WTC11 (cell line): ENCODE measurements at regions not wholly inside any gene's neighbourhood (a gene's known extent, or its start where the extent isn't known, plus 50 kb on each side); places are given as distances from the start of the nearest gene placed in this dataset.

ENCODE experiments used
- ATAC-seq: fragments of 200-7000 bp; cut with Tn5 transposase; 2 replicates; pipeline ENCODE4 v1.10.0; 2021; ENCODE audit warnings: mild to moderate bottlenecking, moderate library complexity
- CTCF ChIA-PET: fragments of 300-600 bp; sonication (Branson Sonifier 250); formaldehyde crosslinking; loops from one replicate; lab custom pipeline; 2021; ENCODE audit warnings: antibody characterized with exemption; lab: Charles Lee
- POLR2A ChIA-PET: fragments of 350-600 bp; sonication (Branson Sonifier 250); formaldehyde crosslinking; loops from one replicate; lab custom pipeline; 2021; ENCODE audit warnings: antibody characterized with exemption; lab: Charles Lee
- DNase-seq: peaks from one replicate; pipeline ENCODE4 v3.0.0; 2021; ENCODE audit warnings: low spot score
- H3K27ac Mint-ChIP-seq: 2 replicates; pipeline ENCODE4 v1.8.0; 2021; ENCODE audit warnings: mixed read lengths
- H3K27me3 Mint-ChIP-seq: 2 replicates; pipeline ENCODE4 v1.8.0; 2021; ENCODE audit warnings: low read depth, mild to moderate bottlenecking, moderate library complexity, mixed read lengths
- H3K36me3 Mint-ChIP-seq: 2 replicates; pipeline ENCODE4 v1.8.0; 2021; ENCODE audit warnings: mixed read lengths
- H3K4me1 Mint-ChIP-seq: 2 replicates; pipeline ENCODE4 v1.8.0; 2022; ENCODE audit warnings: mixed read lengths
- H3K4me3 Mint-ChIP-seq: 2 replicates; pipeline ENCODE4 v1.8.0; 2021; ENCODE audit warnings: mild to moderate bottlenecking, moderate library complexity, mixed read lengths
- H3K9me3 Mint-ChIP-seq: 2 replicates; pipeline ENCODE4 v1.8.0; 2021; ENCODE audit warnings: mixed read lengths
- FOXK1 ChIP-seq: sonication (generic); formaldehyde crosslinking; IDR thresholded peaks from 2 replicates; pipeline ENCODE4 v1.8.0; 2022; ENCODE audit warnings: mild to moderate bottlenecking, moderate library complexity, missing genetic modification reagents
- NFE2L1 ChIP-seq: sonication (generic); formaldehyde crosslinking; IDR thresholded peaks from 2 replicates; pipeline ENCODE4 v1.8.1; 2023; ENCODE audit warnings: missing genetic modification reagents
- RELA ChIP-seq: sonication (generic); formaldehyde crosslinking; IDR thresholded peaks from 2 replicates; pipeline ENCODE4 v1.8.1; 2022; ENCODE audit warnings: missing genetic modification reagents, mild to moderate bottlenecking, borderline replicate concordance
- SMAD3 ChIP-seq: sonication (generic); formaldehyde crosslinking; IDR thresholded peaks from 2 replicates; pipeline ENCODE4 v1.8.0; 2022; ENCODE audit warnings: missing genetic modification reagents, mild to moderate bottlenecking, borderline replicate concordance
- SMAD4 ChIP-seq: sonication (generic); formaldehyde crosslinking; IDR thresholded peaks from 2 replicates; pipeline ENCODE4 v1.8.0; 2022; ENCODE audit warnings: mild to moderate bottlenecking, missing genetic modification reagents
- ZNF121 ChIP-seq: sonication (generic); formaldehyde crosslinking; IDR thresholded peaks from 2 replicates; pipeline ENCODE4 v1.8.0; 2023; ENCODE audit warnings: missing genetic modification reagents
- ZNF263 ChIP-seq: sonication (generic); formaldehyde crosslinking; IDR thresholded peaks from 2 replicates; pipeline ENCODE4 v1.8.1; 2022; ENCODE audit warnings: low read depth, mild to moderate bottlenecking, moderate library complexity, missing genetic modification reagents
- ZNF671 ChIP-seq: fragments of 250-450 bp; sonication (Bioruptor Pico); IDR thresholded peaks from 2 replicates; pipeline ENCODE4 v1.8.0; 2021; ENCODE audit warnings: mild to moderate bottlenecking
- TF ChIP-seq, protein P1 (sequence below): sonication (generic); formaldehyde crosslinking; IDR thresholded peaks from 2 replicates; pipeline ENCODE4 v1.8.1; 2023; ENCODE audit warnings: mild to moderate bottlenecking, missing genetic modification reagents, borderline replicate concordance
- TF ChIP-seq, protein P2 (sequence below): fragments of 200-600 bp; IDR thresholded peaks from 2 replicates; pipeline ENCODE4 v1.8.0; 2022; ENCODE audit warnings: antibody characterized with exemption
- TF ChIP-seq, protein P3 (sequence below): sonication (generic); formaldehyde crosslinking; IDR thresholded peaks from 2 replicates; pipeline ENCODE4 v1.8.1; 2022; ENCODE audit warnings: low read depth, missing genetic modification reagents, borderline replicate concordance
- TF ChIP-seq, protein P4 (sequence below): fragments of 250-450 bp; sonication (Bioruptor Pico); IDR thresholded peaks from 2 replicates; pipeline ENCODE4 v1.9.0; 2021; ENCODE audit warnings: moderate library complexity, mild to moderate bottlenecking, inconsistent platforms, borderline replicate concordance
- TF ChIP-seq, protein P5 (sequence below): fragments of 250-450 bp; sonication (Bioruptor Pico); IDR thresholded peaks from 2 replicates; pipeline ENCODE4 v1.9.0; 2021; ENCODE audit warnings: mild to moderate bottlenecking, borderline replicate concordance
- TF ChIP-seq, protein P6 (sequence below): sonication (generic); formaldehyde crosslinking; IDR thresholded peaks from 2 replicates; pipeline ENCODE4 v1.8.1; 2023; ENCODE audit warnings: mild to moderate bottlenecking, missing genetic modification reagents

DNA sequence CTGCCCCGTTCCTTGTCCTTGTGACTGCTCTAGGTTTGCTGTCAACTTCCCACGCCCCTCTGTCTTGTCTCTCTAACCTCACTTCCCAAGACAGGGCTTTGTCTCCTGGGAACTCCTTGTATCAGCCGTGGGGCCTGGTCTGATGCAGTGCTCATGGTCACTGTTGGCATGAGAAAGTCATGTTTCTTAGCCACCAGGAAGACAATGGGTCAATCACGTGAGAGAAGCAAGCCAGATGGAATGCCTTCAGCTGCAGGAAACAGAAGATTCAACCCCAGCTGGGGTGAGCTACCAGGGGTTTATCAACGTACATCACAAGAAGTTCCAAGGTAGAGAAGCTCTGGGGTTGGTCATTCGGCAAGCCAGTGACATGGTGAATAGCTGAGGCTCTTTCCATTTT is 116.6 kb downstream of the IRF8 start (continued):
- TF ChIP-seq, protein P1, sequence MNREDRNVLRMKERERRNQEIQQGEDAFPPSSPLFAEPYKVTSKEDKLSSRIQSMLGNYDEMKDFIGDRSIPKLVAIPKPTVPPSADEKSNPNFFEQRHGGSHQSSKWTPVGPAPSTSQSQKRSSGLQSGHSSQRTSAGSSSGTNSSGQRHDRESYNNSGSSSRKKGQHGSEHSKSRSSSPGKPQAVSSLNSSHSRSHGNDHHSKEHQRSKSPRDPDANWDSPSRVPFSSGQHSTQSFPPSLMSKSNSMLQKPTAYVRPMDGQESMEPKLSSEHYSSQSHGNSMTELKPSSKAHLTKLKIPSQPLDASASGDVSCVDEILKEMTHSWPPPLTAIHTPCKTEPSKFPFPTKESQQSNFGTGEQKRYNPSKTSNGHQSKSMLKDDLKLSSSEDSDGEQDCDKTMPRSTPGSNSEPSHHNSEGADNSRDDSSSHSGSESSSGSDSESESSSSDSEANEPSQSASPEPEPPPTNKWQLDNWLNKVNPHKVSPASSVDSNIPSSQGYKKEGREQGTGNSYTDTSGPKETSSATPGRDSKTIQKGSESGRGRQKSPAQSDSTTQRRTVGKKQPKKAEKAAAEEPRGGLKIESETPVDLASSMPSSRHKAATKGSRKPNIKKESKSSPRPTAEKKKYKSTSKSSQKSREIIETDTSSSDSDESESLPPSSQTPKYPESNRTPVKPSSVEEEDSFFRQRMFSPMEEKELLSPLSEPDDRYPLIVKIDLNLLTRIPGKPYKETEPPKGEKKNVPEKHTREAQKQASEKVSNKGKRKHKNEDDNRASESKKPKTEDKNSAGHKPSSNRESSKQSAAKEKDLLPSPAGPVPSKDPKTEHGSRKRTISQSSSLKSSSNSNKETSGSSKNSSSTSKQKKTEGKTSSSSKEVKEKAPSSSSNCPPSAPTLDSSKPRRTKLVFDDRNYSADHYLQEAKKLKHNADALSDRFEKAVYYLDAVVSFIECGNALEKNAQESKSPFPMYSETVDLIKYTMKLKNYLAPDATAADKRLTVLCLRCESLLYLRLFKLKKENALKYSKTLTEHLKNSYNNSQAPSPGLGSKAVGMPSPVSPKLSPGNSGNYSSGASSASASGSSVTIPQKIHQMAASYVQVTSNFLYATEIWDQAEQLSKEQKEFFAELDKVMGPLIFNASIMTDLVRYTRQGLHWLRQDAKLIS (CRISPR knock-in tag), result no peak
- TF ChIP-seq FOXK1 (no peak), SMAD4 (CRISPR knock-in tag) (no peak)

DNA sequence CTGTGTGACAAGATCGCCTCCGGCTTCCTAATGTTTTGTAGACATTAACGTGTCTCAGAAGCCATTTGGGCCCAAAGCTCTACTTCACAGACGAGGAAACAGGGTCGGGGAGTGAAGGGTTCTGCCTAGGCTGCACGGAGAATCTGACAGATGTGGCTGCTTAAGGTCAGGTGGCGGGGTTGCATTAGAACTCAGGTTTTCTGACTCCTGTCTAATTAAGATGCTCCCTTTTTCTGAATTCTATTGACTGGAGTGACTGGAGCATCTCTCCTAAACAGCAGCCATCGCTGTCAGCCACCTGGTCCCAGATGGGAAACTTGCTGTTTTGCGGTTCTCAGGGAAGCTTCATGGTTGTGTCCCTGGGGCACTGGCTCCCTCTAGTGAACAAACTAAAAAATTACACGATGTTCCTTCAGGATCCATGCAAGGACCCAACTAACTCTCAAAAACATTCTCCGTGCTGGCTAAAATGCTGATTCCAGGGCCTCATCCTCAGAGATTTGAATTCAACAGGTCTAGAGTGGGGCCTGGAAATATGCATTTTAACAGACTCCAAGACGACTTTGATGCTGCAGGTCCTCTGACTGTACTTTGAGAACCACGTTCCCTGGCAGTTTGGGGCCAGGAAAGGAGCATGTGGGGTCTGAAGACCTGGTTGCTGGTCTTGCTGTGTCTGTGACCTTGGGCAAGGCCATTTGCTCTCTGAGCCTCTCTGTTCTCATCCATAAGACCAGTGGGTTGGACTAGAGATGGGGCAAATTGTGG is 117.4 kb downstream of the IRF8 start:
- H3K4me1 Mint-ChIP-seq, result no peaks in the 10 kb centered on the region
- CTCF ChIA-PET, result interaction anchor here (0.6 to 2.3 kb wide), 23 partner anchors 9 to 1260 kb away, joined by 3 to 33 read pairs (median 4); no protein-coding TSS in a partner anchor
- TF ChIP-seq, protein P2, sequence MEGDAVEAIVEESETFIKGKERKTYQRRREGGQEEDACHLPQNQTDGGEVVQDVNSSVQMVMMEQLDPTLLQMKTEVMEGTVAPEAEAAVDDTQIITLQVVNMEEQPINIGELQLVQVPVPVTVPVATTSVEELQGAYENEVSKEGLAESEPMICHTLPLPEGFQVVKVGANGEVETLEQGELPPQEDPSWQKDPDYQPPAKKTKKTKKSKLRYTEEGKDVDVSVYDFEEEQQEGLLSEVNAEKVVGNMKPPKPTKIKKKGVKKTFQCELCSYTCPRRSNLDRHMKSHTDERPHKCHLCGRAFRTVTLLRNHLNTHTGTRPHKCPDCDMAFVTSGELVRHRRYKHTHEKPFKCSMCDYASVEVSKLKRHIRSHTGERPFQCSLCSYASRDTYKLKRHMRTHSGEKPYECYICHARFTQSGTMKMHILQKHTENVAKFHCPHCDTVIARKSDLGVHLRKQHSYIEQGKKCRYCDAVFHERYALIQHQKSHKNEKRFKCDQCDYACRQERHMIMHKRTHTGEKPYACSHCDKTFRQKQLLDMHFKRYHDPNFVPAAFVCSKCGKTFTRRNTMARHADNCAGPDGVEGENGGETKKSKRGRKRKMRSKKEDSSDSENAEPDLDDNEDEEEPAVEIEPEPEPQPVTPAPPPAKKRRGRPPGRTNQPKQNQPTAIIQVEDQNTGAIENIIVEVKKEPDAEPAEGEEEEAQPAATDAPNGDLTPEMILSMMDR, result peak; percentile 72
- no peak for TF ChIP-seq ZNF671 (CRISPR knock-in tag)
- TF ChIP-seq, all 79 proteins: peak for 1
- Mint-ChIP-seq H3K27ac (no peak overlapping the region), H3K4me3 (no peak overlapping the region), H3K9me3 (peaks cover 33% of the 10 kb centered on the region), H3K27me3 (peaks cover 9% of the 10 kb centered on the region), H3K36me3 (peaks cover 15% of the 10 kb centered on the region)
- ATAC-seq (peak; percentile 78), DNase-seq (peak; percentile 52)
- POLR2A ChIA-PET, result interaction anchor here (0.5 to 1.3 kb wide), 2 partner anchors 195 to 200 kb away, joined by 3 read pairs; no protein-coding TSS in a partner anchor

DNA sequence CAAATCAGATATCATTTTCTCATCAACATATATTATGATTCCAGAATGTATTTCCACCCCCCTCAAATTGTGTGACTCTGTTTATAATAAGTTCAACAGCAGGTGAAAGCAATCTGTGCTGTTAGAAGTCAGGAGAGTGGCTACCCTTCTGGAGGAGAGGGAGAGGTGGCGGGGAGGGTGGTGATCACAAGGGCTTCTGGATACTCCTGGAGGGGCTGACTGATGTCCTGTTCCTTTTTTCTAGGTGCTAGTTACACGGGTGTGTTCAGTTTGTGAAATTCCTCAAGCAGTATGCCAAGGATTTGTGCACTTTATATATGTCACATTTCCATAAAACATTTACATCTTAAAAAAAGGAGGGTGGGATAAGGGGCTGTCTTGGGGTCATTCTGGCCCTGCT is 119.1 kb downstream of the IRF8 start:
- DNase-seq (no peak), ATAC-seq (no peak)
- ChIA-PET POLR2A (no interaction called here), CTCF (interaction anchor here (2.5 kb wide), 1 partner anchor 31 kb away, joined by 8 read pairs; no protein-coding TSS in a partner anchor)
- Mint-ChIP-seq H3K36me3 (peaks cover 12% of the 10 kb centered on the region), H3K27me3 (peaks cover 9% of the 10 kb centered on the region), H3K4me3 (no peak overlapping the region), H3K27ac (no peak overlapping the region), H3K4me1 (no peaks in the 10 kb centered on the region), H3K9me3 (peaks cover 30% of the 10 kb centered on the region)
- TF ChIP-seq ZNF121 (CRISPR knock-in tag) (no peak), SMAD3 (CRISPR knock-in tag) (no peak), NFE2L1 (CRISPR knock-in tag) (no peak), ZNF263 (CRISPR knock-in tag) (no peak), RELA (no peak)
- TF ChIP-seq, protein P3, sequence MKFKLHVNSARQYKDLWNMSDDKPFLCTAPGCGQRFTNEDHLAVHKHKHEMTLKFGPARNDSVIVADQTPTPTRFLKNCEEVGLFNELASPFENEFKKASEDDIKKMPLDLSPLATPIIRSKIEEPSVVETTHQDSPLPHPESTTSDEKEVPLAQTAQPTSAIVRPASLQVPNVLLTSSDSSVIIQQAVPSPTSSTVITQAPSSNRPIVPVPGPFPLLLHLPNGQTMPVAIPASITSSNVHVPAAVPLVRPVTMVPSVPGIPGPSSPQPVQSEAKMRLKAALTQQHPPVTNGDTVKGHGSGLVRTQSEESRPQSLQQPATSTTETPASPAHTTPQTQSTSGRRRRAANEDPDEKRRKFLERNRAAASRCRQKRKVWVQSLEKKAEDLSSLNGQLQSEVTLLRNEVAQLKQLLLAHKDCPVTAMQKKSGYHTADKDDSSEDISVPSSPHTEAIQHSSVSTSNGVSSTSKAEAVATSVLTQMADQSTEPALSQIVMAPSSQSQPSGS (CRISPR knock-in tag), result no peak
- TF ChIP-seq, protein P4, sequence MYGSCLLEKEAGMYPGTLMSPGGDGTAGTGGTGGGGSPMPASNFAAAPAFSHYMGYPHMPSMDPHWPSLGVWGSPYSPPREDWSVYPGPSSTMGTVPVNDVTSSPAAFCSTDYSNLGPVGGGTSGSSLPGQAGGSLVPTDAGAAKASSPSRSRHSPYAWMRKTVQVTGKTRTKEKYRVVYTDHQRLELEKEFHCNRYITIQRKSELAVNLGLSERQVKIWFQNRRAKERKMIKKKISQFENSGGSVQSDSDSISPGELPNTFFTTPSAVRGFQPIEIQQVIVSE (CRISPR knock-in tag), result no peak
- TF ChIP-seq, protein P5, sequence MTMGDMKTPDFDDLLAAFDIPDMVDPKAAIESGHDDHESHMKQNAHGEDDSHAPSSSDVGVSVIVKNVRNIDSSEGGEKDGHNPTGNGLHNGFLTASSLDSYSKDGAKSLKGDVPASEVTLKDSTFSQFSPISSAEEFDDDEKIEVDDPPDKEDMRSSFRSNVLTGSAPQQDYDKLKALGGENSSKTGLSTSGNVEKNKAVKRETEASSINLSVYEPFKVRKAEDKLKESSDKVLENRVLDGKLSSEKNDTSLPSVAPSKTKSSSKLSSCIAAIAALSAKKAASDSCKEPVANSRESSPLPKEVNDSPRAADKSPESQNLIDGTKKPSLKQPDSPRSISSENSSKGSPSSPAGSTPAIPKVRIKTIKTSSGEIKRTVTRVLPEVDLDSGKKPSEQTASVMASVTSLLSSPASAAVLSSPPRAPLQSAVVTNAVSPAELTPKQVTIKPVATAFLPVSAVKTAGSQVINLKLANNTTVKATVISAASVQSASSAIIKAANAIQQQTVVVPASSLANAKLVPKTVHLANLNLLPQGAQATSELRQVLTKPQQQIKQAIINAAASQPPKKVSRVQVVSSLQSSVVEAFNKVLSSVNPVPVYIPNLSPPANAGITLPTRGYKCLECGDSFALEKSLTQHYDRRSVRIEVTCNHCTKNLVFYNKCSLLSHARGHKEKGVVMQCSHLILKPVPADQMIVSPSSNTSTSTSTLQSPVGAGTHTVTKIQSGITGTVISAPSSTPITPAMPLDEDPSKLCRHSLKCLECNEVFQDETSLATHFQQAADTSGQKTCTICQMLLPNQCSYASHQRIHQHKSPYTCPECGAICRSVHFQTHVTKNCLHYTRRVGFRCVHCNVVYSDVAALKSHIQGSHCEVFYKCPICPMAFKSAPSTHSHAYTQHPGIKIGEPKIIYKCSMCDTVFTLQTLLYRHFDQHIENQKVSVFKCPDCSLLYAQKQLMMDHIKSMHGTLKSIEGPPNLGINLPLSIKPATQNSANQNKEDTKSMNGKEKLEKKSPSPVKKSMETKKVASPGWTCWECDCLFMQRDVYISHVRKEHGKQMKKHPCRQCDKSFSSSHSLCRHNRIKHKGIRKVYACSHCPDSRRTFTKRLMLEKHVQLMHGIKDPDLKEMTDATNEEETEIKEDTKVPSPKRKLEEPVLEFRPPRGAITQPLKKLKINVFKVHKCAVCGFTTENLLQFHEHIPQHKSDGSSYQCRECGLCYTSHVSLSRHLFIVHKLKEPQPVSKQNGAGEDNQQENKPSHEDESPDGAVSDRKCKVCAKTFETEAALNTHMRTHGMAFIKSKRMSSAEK (CRISPR knock-in tag), result no peak
- TF ChIP-seq, protein P6, sequence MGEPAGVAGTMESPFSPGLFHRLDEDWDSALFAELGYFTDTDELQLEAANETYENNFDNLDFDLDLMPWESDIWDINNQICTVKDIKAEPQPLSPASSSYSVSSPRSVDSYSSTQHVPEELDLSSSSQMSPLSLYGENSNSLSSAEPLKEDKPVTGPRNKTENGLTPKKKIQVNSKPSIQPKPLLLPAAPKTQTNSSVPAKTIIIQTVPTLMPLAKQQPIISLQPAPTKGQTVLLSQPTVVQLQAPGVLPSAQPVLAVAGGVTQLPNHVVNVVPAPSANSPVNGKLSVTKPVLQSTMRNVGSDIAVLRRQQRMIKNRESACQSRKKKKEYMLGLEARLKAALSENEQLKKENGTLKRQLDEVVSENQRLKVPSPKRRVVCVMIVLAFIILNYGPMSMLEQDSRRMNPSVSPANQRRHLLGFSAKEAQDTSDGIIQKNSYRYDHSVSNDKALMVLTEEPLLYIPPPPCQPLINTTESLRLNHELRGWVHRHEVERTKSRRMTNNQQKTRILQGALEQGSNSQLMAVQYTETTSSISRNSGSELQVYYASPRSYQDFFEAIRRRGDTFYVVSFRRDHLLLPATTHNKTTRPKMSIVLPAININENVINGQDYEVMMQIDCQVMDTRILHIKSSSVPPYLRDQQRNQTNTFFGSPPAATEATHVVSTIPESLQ (CRISPR knock-in tag), result no peak
